Lung (tissue), 11 donors: ENCODE measurements at regions not wholly inside any gene's neighbourhood (a gene's known extent, or its start where the extent isn't known, plus 50 kb on each side); places are given as distances from the start of the nearest gene placed in this dataset.
A peak's percentile ranks its signal among the peaks of the same experiment; 100 is the strongest.

Source experiments
- ATAC-seq: fragments of 200-7000 bp; cut with Tn5 transposase; one replicate; pipeline ENCODE4 v1.9.1; 2020; ENCODE audit warnings: moderate number of reproducible peaks; ENCODE audit not compliant: insufficient read depth, low FRiP score
- DNase-seq, 3 donors: peaks; one replicate each; pipeline ENCODE4 v3.0.0-alpha.2; 2013 to 2017
- H3K27ac ChIP-seq, 2 donors: one replicate each; pipeline ENCODE4 v1.5.1; 2013; ENCODE audit warnings: mild to moderate bottlenecking in 2 of 2, moderate library complexity in 2 of 2, control low read depth in 1 of 2, inconsistent platforms in 1 of 2, low read depth in 1 of 2, low read length in 1 of 2
- H3K27me3 ChIP-seq, 3 donors: one replicate each; pipeline ENCODE4 v1.5.1; 2013; ENCODE audit warnings: low read length in 2 of 3; ENCODE audit not compliant: control insufficient read depth in 3 of 3, insufficient read depth in 3 of 3
- H3K36me3 ChIP-seq, 4 donors: one replicate each; pipeline ENCODE4 v1.5.1; 2013; ENCODE audit warnings: low read length in 4 of 4, mild to moderate bottlenecking in 1 of 4, moderate library complexity in 1 of 4; ENCODE audit not compliant: control insufficient read depth in 4 of 4, insufficient read depth in 4 of 4
- H3K4me1 ChIP-seq, 5 donors: one replicate each; pipeline ENCODE4 v1.5.1; 2013; ENCODE audit warnings: low read length in 5 of 5, mild to moderate bottlenecking in 2 of 5, moderate library complexity in 1 of 5; ENCODE audit not compliant: control insufficient read depth in 5 of 5, insufficient read depth in 5 of 5
- H3K4me3 ChIP-seq: one replicate; pipeline ENCODE4 v1.5.1; 2013; ENCODE audit warnings: mild to moderate bottlenecking, control low read depth, moderate library complexity
- H3K9ac ChIP-seq, 2 donors: one replicate each; pipeline ENCODE4 v1.5.1; 2013; ENCODE audit warnings: low read length in 2 of 2, control low read depth in 1 of 2; ENCODE audit not compliant: insufficient read depth in 1 of 2
- H3K9me3 ChIP-seq, 4 donors: one replicate each; pipeline ENCODE4 v1.5.1; 2013; ENCODE audit warnings: low read length in 3 of 4, mild to moderate bottlenecking in 1 of 4, moderate library complexity in 1 of 4; ENCODE audit not compliant: control insufficient read depth in 4 of 4, insufficient read depth in 3 of 4
- WGBS, 2 donors: extraction: QIAGEN DNeasy Blood & Tissue Kit; methylation state at CpG; one replicate each; pipeline ENCODE4 v1.1.7; 2013; 5-methylcytosine and 5-hydroxymethylcytosine counted together
- TF ChIP-seq, protein P1 (sequence below): IDR thresholded peaks from 2 replicates; pipeline ENCODE4 v1.5.1; 2012; ENCODE audit warnings: mild to moderate bottlenecking; ENCODE audit errors: control extremely low read depth, extremely low read depth
- donor health status: control.
- donor health status: control.
- donor health status: Bipolar disorder and iron deficiency.
- donor health status: healthy.
- donor health status: DM: yes; HTN: yes; CAD: no.

DNA sequence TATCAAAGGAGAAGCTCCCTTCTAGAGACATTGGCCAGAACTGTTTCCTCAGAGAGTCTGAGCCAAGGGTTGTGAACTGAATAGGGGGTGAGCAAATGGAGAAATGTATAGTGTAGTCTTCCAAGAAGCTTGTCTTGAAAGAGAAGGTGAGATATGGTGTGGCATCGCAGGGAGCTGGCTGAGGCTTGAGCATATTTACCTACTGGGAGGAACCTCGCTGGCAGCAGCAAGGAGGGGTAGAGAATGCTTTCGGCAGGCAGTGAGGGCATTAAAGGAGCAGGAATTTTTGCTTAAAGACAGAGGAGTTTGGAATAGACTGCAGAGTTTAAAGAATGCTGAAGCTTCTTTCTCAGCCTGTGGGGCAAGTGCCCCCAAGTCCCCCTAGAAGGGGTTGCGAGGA lies 59.3 kb upstream of the PRMT8 start:
- H3K4me1 ChIP-seq: peaks cover 0 to 4% (median 0%) of the 10 kb centered on the region in 5 donors
- 80 to 90% methylated on average over 4 of the region's 4 CpGs for WGBS, 2 donors
- H3K36me3 ChIP-seq: no peaks in the 10 kb centered on the region
- H3K9me3 ChIP-seq: peaks cover 0 to 2% (median 0%) of the 10 kb centered on the region in 4 donors
- H3K27me3 ChIP-seq: no peaks in the 10 kb centered on the region
- no peak overlapping the region for H3K4me3 ChIP-seq
- DNase-seq (no peak), ATAC-seq (no peak)
- TF ChIP-seq, protein P1, sequence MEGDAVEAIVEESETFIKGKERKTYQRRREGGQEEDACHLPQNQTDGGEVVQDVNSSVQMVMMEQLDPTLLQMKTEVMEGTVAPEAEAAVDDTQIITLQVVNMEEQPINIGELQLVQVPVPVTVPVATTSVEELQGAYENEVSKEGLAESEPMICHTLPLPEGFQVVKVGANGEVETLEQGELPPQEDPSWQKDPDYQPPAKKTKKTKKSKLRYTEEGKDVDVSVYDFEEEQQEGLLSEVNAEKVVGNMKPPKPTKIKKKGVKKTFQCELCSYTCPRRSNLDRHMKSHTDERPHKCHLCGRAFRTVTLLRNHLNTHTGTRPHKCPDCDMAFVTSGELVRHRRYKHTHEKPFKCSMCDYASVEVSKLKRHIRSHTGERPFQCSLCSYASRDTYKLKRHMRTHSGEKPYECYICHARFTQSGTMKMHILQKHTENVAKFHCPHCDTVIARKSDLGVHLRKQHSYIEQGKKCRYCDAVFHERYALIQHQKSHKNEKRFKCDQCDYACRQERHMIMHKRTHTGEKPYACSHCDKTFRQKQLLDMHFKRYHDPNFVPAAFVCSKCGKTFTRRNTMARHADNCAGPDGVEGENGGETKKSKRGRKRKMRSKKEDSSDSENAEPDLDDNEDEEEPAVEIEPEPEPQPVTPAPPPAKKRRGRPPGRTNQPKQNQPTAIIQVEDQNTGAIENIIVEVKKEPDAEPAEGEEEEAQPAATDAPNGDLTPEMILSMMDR: no peak
- no peak overlapping the region for H3K9ac ChIP-seq
- no peak overlapping the region for H3K27ac ChIP-seq

DNA sequence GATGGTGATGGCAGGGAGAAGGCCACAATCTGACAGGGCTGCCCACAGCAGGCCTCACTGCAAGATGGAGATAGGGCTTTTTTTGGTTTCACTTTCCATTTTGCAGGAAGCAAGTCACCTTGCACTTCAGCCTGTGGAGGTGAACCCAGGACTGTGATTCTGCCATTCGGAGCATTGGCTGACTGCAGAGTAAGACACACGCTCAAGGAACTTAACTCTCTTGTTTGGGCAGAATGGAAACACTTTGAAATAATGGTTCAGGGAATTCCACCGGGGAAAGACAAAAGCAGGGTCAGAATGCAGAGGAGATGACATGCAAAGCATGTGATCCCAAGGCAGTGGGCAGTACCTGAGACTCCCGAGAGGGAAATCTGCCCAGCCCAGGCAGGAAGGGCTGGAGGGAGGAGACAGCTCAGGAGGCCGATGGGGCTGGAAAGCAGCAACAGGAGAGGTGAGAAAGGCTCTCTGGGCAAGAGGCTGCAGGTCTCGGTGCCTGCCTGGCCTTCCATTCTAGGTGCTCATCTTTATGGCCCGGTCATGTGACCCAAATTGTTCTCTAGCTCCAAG lies 58.7 kb upstream of the PRMT8 start:
- TF ChIP-seq, protein P1: no peak
- Histone ChIP-seq H3K9ac (no peak overlapping the region), H3K9me3 (peaks cover 0 to 2% (median 0%) of the 10 kb centered on the region in 4 donors), H3K4me3 (no peak overlapping the region), H3K27ac (no peak overlapping the region), H3K27me3 (no peaks in the 10 kb centered on the region), H3K4me1 (peaks cover 0 to 4% (median 0%) of the 10 kb centered on the region in 5 donors), H3K36me3 (no peaks in the 10 kb centered on the region)
- ATAC-seq (no peak), DNase-seq (peak in 1 of 3 donors; percentile 19)
- WGBS, 2 donors: 69 to 75% methylated on average over 7 of the region's 7 CpGs

DNA sequence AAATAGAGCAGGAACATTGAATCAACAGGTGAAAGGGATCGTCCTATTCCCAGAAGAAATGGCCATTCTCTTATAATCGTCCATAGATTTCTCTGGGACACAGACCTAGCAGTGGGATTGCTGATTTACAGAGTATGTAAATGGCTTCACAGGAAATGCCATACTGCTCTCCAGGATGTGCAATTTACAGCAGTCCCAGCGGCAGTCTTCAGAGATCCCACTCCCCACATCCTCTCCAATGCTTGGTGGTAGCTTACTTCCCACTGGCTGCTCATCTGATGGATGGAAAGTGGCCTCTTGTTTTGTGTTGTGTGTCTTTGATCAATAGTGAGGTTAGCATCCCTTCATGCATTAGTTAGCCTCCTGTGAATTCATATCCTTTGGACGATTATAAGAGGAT lies 58.1 kb upstream of the PRMT8 start:
- Histone ChIP-seq H3K9ac (no peak overlapping the region), H3K27ac (no peak overlapping the region), H3K36me3 (no peaks in the 10 kb centered on the region), H3K4me3 (no peak overlapping the region), H3K9me3 (peaks cover 0 to 2% (median 0%) of the 10 kb centered on the region in 4 donors), H3K4me1 (peaks cover 0 to 4% (median 0%) of the 10 kb centered on the region in 5 donors), H3K27me3 (no peaks in the 10 kb centered on the region)
- DNase-seq (no peak), ATAC-seq (no peak)
- 52 to 67% methylated on average over 4 of the region's 4 CpGs for WGBS, 2 donors
- TF ChIP-seq, protein P1: no peak

DNA sequence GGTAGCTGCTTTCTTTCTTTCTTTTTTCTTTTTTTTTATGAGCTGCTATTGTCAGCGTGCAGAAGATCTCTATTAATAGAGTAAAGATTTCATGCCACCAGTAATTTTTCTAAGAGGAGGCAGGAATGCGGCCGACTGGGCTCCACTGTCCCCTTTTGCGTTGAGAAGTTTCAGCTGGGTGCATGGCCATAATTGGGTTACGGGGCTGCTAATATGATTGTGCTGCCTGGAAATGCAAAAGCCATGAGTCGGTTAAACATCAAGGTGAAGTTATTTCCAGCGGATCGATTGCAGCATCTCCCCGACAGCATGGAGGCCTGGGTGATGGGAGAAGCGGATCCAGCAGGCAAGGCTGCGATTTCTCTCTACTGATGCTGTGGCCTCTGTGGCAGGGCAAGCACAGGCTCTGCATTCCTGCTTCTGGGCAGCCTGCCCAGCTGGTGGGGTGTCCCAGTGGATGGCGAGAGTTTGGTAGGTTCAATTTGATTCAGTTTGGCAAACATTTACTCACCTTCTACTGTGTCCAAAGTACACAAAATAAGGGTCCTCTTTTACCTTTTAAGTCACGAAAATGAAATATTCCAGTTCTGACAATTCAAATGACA lies 54.4 kb upstream of the PRMT8 start:
- H3K27me3 ChIP-seq: no peaks in the 10 kb centered on the region
- H3K9me3 ChIP-seq: peaks cover 0 to 2% (median 0%) of the 10 kb centered on the region in 4 donors
- no peak overlapping the region for H3K4me3 ChIP-seq
- DNase-seq (peak; percentile 52 to 75 (median 71)), ATAC-seq (no peak)
- peaks cover 0 to 4% (median 0%) of the 10 kb centered on the region in 5 donors for H3K4me1 ChIP-seq
- H3K9ac ChIP-seq: no peak overlapping the region
- WGBS, 2 donors: 63 to 71% methylated on average over 13 of the region's 13 CpGs
- H3K27ac ChIP-seq: no peak overlapping the region
- TF ChIP-seq, protein P1: no peak
- no peaks in the 10 kb centered on the region for H3K36me3 ChIP-seq
